GM10248 (cell line): ENCODE measurements at regions not wholly inside any gene's neighbourhood (a gene's known extent, or its start where the extent isn't known, plus 50 kb on each side); places are given as distances from the start of the nearest gene placed in this dataset.

Experiments used
- CTCF ChIA-PET: fragments of 300-600 bp; sonication (Branson Sonifier 250); formaldehyde crosslinking; extraction: SDS; loops from one replicate; lab custom pipeline; 2021; ENCODE audit warnings: antibody characterized with exemption; lab: Yijun Ruan, JAX
- POLR2A ChIA-PET: fragments of 350-650 bp; sonication (Branson Sonifier 250); formaldehyde crosslinking; extraction: SDS; loops from one replicate; lab custom pipeline; 2020; ENCODE audit warnings: antibody characterized with exemption; lab: Yijun Ruan, JAX
- DNase-seq: peaks from one replicate; pipeline ENCODE4 v3.0.0; 2012; ENCODE audit errors: extremely low spot score
- CTCF ChIP-seq: IDR thresholded peaks from 2 replicates; pipeline ENCODE4 v1.5.1; 2012; ENCODE audit warnings: mild to moderate bottlenecking, low read depth; ENCODE audit errors: extremely low read depth, missing control alignments, control extremely low read depth

- ChIA-PET POLR2A (no interaction called here), CTCF (interaction anchor here (0.9 to 1.7 kb wide), 2 partner anchors 46 to 100 kb away, joined by 3 to 4 read pairs; no protein-coding TSS in a partner anchor)
- no peak for DNase-seq
- TF ChIP-seq CTCF: no peak
These were observed 73.8 kb upstream of the CAV2 start for GRCh38 chr7:116425647-116426209.

- ChIA-PET CTCF (interaction anchor here (1.7 kb wide), 1 partner anchor 99 kb away, joined by 4 read pairs; no protein-coding TSS in a partner anchor), POLR2A (no interaction called here)
- no peak for TF ChIP-seq CTCF
- DNase-seq: no peak
These were observed 72.9 kb upstream of the CAV2 start for GRCh38 chr7:116426428-116427156.

GRCh38 chr7:116429986-116430619 is 69.4 kb upstream of the CAV2 start:
- CTCF ChIA-PET: no interaction called here
- no peak for TF ChIP-seq CTCF
- DNase-seq: no peak
- POLR2A ChIA-PET: no interaction called here

DNA sequence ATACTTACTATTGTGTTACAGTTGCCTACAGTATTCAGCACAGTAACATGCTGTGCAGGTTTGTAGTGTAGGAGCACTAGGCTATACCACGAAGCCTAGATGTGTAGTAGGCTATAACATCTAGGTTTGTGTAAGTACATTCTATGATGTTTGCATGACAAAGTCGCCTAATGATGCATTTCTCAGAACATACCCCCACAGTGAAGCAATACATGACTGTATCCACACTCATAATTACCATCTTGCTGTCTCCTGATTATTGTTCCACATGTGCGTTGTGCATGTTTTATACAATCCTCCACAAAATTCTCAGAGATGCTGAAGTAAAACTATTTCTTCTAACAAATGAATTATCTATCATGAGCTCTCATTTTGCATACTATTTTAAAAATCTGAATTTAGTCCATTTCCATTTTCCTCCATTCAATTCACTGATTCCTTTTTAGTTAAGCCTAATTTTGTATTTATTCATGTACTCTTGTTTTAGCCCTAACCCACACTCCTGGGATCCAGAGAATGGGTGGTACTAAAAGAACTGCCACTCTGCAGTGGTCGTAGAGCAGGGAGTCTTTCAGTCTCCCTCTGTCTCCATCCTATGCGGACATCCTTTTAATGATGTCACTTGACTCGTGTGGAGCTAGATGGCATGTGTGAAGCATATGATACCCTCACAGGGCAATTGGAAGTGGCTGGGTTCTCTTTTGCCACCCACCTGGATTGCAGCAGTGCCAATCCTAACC is 67.6 kb upstream of the CAV2 start:
- ChIA-PET POLR2A (no interaction called here), CTCF (interaction anchor here (1.1 to 2.2 kb wide), 4 partner anchors 9 to 94 kb away, joined by 3 to 7 read pairs (median 4); no protein-coding TSS in a partner anchor)
- no peak for TF ChIP-seq CTCF
- no peak for DNase-seq

DNA sequence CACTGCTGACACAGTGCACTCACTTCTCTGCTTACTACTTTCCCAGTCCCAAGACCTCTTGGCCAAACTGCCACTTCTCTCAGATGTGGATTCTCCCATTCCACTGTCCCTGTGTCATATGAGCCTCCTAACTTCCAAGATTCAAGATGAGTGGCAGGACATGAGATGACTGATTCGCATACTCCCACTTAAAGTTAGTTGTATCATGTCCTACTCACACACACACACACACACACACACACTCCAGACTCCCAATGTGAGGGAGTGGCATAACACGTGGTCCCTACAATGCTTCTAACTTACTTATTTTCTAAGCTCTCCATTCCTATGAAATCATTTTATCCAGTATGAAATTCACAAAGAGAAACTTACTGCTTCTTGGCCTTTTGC is 67.0 kb upstream of the CAV2 start:
- CTCF ChIA-PET: interaction anchor here (1.6 to 2.2 kb wide), 2 partner anchors 9 kb away, joined by 4 to 7 read pairs; no protein-coding TSS in a partner anchor
- no peak for TF ChIP-seq CTCF
- no peak for DNase-seq
- POLR2A ChIA-PET: no interaction called here

GRCh38 chr7:116433246-116433645 is 66.3 kb upstream of the CAV2 start:
- ChIA-PET CTCF (interaction anchor here (1.6 to 2.2 kb wide), 2 partner anchors 8 to 10 kb away, joined by 4 to 7 read pairs; no protein-coding TSS in a partner anchor), POLR2A (no interaction called here)
- no peak for DNase-seq
- TF ChIP-seq CTCF: no peak
